ENCODE measurements at regions not wholly inside any gene's neighbourhood (a gene's known extent, or its start where the extent isn't known, plus 50 kb on each side); places are given as distances from the start of the nearest gene placed in this dataset.

DNA sequence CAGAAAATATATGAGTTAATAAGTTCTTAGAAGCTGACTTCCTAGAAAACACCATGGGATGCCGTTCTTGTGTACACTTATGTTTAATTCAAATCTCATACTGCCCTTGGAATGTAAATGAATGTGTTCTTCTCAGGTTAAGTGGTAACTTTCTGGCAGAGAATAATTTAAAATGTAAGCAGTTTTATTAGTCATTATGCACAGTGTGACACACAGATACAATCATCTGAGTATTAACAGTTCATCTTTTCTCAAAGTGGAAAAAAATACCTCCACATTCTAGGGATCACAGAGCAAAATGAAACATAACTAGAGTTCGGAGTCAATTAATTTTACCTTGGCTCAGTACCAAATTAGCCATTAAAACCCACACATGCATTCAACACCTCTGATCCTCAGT lies 508.1 kb downstream of the CDH9 start:
- H3K79me2 ChIP-seq (ENCODE audit: low read length), result no peaks in the 10 kb centered on the region
- no peak overlapping the region for H3K4me3 ChIP-seq (ENCODE audit: low read length)
- no peaks in the 10 kb centered on the region for H3F3A ChIP-seq (ENCODE audit: insufficient read depth, low read length)
- no peak overlapping the region for H2AFZ ChIP-seq (ENCODE audit: low read length)
- H4K20me1 ChIP-seq (ENCODE audit: insufficient read depth, low read length), result no peaks in the 10 kb centered on the region
- no peak overlapping the region for H3K4me2 ChIP-seq (ENCODE audit: low read depth, low read length)
- no peaks in the 10 kb centered on the region for H3K27me3 ChIP-seq (replicated peaks; ENCODE audit: insufficient read depth, low read length)
- TF ChIP-seq CTCF (IDR thresholded peaks at IDR 0.05; ENCODE audit: low read length) (no peak), EZH2phosphoT487 (IDR thresholded peaks at IDR 0.05; ENCODE audit: low read length) (no peak), EZH2 (optimal IDR thresholded peaks at IDR 0.05; ENCODE audit: low read depth, low read length) (no peak)
- H3K9me3 ChIP-seq (replicated peaks; ENCODE audit: insufficient read depth, low read length), result no peaks in the 10 kb centered on the region
- H3K9ac ChIP-seq (ENCODE audit: low read length), result no peak overlapping the region
- no peaks in the 10 kb centered on the region for H3K4me1 ChIP-seq (ENCODE audit: low read length)
- H3K36me3 ChIP-seq (replicated peaks; ENCODE audit: insufficient read depth, low read length), result no peaks in the 10 kb centered on the region
- H3K27ac ChIP-seq (ENCODE audit: low read length), result no peak overlapping the region
- DNase-seq, result no peak
- no peaks in the 10 kb centered on the region for H3K9me2 ChIP-seq (replicated peaks; ENCODE audit: insufficient read depth, low read length)

GRCh38 chr5:26519245-26519644 lies 519.1 kb downstream of the CDH9 start:
- TF ChIP-seq CTCF (IDR thresholded peaks at IDR 0.05; ENCODE audit: low read length), result no peak
- TF ChIP-seq EZH2phosphoT487 (IDR thresholded peaks at IDR 0.05; ENCODE audit: low read length), result no peak
- TF ChIP-seq EZH2 (optimal IDR thresholded peaks at IDR 0.05; ENCODE audit: low read depth, low read length), result no peak
- no peaks in the 10 kb centered on the region for H3K9me2 ChIP-seq (replicated peaks; ENCODE audit: insufficient read depth, low read length)

DNA sequence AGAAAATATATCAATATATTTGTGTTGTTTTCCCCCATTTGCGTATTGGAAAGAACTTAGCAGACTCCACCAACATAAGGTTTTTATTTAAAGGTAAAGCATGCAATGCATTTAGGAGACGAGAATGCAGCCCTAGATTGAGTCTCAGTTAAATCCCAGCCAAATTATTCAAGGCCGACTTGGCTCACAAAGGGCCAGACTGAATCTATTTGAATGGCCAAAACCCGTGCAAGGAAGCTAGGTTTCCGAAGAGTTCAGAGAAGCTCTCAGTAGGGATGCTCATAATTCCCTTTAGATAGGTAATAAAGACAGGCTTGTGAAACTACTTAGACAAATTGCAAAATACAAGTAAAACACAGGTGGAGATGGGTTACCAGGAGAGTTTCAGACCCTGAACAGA lies 520.3 kb downstream of the CDH9 start:
- Histone ChIP-seq H3K9me3 (replicated peaks; ENCODE audit: insufficient read depth, low read length) (no peaks in the 10 kb centered on the region), H3K4me1 (ENCODE audit: low read length) (no peaks in the 10 kb centered on the region), H4K20me1 (ENCODE audit: insufficient read depth, low read length) (no peaks in the 10 kb centered on the region), H3K36me3 (replicated peaks; ENCODE audit: insufficient read depth, low read length) (no peaks in the 10 kb centered on the region), H3K9ac (ENCODE audit: low read length) (no peak overlapping the region), H3K4me3 (ENCODE audit: low read length) (no peak overlapping the region), H3K4me2 (ENCODE audit: low read depth, low read length) (no peak overlapping the region), H3F3A (ENCODE audit: insufficient read depth, low read length) (no peaks in the 10 kb centered on the region), H3K27me3 (replicated peaks; ENCODE audit: insufficient read depth, low read length) (no peaks in the 10 kb centered on the region), H3K79me2 (ENCODE audit: low read length) (no peaks in the 10 kb centered on the region), H2AFZ (ENCODE audit: low read length) (no peak overlapping the region), H3K27ac (ENCODE audit: low read length) (no peak overlapping the region), H3K9me2 (replicated peaks; ENCODE audit: insufficient read depth, low read length) (no peaks in the 10 kb centered on the region)
- TF ChIP-seq EZH2 (optimal IDR thresholded peaks at IDR 0.05; ENCODE audit: low read depth, low read length) (no peak), EZH2phosphoT487 (IDR thresholded peaks at IDR 0.05; ENCODE audit: low read length) (no peak), CTCF (IDR thresholded peaks at IDR 0.05; ENCODE audit: low read length) (no peak)
- DNase-seq, result no peak

More at GRCh38 chr5:26519245-26519644, 519.1 kb downstream of the CDH9 start:
- no peak overlapping the region for H3K4me3 ChIP-seq (ENCODE audit: low read length)
- H3K79me2 ChIP-seq (ENCODE audit: low read length), result no peaks in the 10 kb centered on the region
- no peaks in the 10 kb centered on the region for H3K4me1 ChIP-seq (ENCODE audit: low read length)
- no peak overlapping the region for H3K9ac ChIP-seq (ENCODE audit: low read length)
- H3K27ac ChIP-seq (ENCODE audit: low read length), result no peak overlapping the region
- H3K27me3 ChIP-seq (replicated peaks; ENCODE audit: insufficient read depth, low read length), result no peaks in the 10 kb centered on the region
- DNase-seq, result no peak
- H3K9me3 ChIP-seq (replicated peaks; ENCODE audit: insufficient read depth, low read length), result no peaks in the 10 kb centered on the region
- H3F3A ChIP-seq (ENCODE audit: insufficient read depth, low read length), result no peaks in the 10 kb centered on the region
- H4K20me1 ChIP-seq (ENCODE audit: insufficient read depth, low read length), result no peaks in the 10 kb centered on the region
- H3K36me3 ChIP-seq (replicated peaks; ENCODE audit: insufficient read depth, low read length), result no peaks in the 10 kb centered on the region
- H2AFZ ChIP-seq (ENCODE audit: low read length), result no peak overlapping the region
- no peak overlapping the region for H3K4me2 ChIP-seq (ENCODE audit: low read depth, low read length)

All from MM.1S (cell line).